Ascending aorta (tissue), 2 donors: ENCODE measurements at regions not wholly inside any gene's neighbourhood (a gene's known extent, or its start where the extent isn't known, plus 50 kb on each side); places are given as distances from the start of the nearest gene placed in this dataset.

Experiments used
- DNase-seq, 2 donors: peaks; one replicate each; pipeline ENCODE4 v3.0.0-alpha.2; 2019; ENCODE audit warnings: low spot score in 2 of 2
- H3K27ac ChIP-seq, 2 donors: fragments of 200-600 bp; sonication (generic); one replicate each; pipeline ENCODE4 v1.5.1; 2016 to 2017; ENCODE audit warnings: mild to moderate bottlenecking in 1 of 2
- H3K27me3 ChIP-seq: fragments of 200-600 bp; sonication (generic); one replicate; pipeline ENCODE4 v1.5.1; 2017
- H3K36me3 ChIP-seq, 2 donors: fragments of 200-600 bp; sonication (generic); one replicate each; pipeline ENCODE4 v1.5.1; 2016
- H3K4me1 ChIP-seq, 2 donors: fragments of 200-600 bp; sonication (generic); one replicate each; pipeline ENCODE4 v1.5.1; 2016 to 2017; ENCODE audit warnings: mild to moderate bottlenecking in 1 of 2
- H3K4me3 ChIP-seq, 2 donors: fragments of 200-600 bp; sonication (generic); one replicate each; pipeline ENCODE4 v1.5.1; 2016 to 2017; ENCODE audit warnings: mild to moderate bottlenecking in 1 of 2
- H3K9me3 ChIP-seq, 2 donors: fragments of 200-600 bp; sonication (generic); one replicate each; pipeline ENCODE4 v1.5.1; 2016
- intact Hi-C: fragments of 100-400 bp; cut with DNase I; formaldehyde crosslinking; loops from one replicate; pipeline ENCODE4 v1.15.1; 2023
- TF ChIP-seq, protein P1 (sequence below), 3 experiments: fragments of 200-600 bp in 2 of 3; fragments of 450-650 bp in 1 of 3; sonication (generic) in 2 of 3; IDR thresholded peaks; one replicate each; pipeline ENCODE4 v1.5.1; 2016 to 2019; ENCODE audit warnings: antibody characterized with exemption in 3 of 3, mild to moderate bottlenecking in 1 of 3, moderate library complexity in 1 of 3

DNA sequence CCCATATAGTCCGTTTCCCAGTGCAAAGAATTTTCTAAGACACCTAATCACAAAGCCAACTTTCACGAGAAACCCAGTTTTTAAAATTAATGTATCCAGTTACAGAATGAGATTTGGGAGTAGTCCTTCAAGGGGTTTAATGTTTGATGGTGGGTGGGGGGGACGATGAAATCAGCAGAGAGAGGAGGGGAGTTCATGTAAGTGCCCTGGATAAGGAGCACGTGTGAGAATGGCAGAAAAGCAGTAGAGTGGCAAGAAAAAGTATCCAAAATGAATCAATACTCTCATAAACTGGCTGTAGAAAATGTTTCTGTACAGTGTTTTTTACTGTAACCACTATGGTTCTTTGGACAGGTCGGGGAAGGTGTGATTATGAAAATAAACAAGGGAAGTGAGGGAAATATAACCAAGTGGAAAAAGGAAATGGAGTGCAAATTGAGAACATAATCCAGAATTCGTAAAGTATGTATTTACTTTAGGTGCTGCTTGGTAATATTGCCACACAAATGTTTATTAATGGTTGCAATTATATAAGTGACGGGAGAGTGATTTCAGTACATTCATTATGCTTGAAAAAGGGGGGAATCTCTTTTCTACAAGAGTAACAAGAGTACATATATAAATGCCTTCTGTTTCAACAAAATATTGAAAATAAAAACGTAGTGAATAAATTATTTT lies 118.7 kb upstream of the RRP15 start:
- intact Hi-C loops: no loop called here
- H3K27me3 ChIP-seq: peaks cover 14% of the 10 kb centered on the region
- no peaks in the 10 kb centered on the region for H3K36me3 ChIP-seq

GRCh38 chr1:218171302-218171893 lies 113.7 kb upstream of the RRP15 start:
- TF ChIP-seq, protein P1, sequence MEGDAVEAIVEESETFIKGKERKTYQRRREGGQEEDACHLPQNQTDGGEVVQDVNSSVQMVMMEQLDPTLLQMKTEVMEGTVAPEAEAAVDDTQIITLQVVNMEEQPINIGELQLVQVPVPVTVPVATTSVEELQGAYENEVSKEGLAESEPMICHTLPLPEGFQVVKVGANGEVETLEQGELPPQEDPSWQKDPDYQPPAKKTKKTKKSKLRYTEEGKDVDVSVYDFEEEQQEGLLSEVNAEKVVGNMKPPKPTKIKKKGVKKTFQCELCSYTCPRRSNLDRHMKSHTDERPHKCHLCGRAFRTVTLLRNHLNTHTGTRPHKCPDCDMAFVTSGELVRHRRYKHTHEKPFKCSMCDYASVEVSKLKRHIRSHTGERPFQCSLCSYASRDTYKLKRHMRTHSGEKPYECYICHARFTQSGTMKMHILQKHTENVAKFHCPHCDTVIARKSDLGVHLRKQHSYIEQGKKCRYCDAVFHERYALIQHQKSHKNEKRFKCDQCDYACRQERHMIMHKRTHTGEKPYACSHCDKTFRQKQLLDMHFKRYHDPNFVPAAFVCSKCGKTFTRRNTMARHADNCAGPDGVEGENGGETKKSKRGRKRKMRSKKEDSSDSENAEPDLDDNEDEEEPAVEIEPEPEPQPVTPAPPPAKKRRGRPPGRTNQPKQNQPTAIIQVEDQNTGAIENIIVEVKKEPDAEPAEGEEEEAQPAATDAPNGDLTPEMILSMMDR (IDR thresholded peaks at IDR 0.05): peak; percentile 4 to 69 (median 52)
- no peaks in the 10 kb centered on the region for H3K36me3 ChIP-seq
- intact Hi-C loops: no loop called here
- no peak for DNase-seq
- no peak overlapping the region for H3K4me3 ChIP-seq
- no peak overlapping the region for H3K27ac ChIP-seq
- H3K27me3 ChIP-seq: peaks cover 5% of the 10 kb centered on the region
- no peaks in the 10 kb centered on the region for H3K4me1 ChIP-seq
- no peaks in the 10 kb centered on the region for H3K9me3 ChIP-seq

More for the DNA sequence above, 118.7 kb upstream of the RRP15 start:
- H3K4me3 ChIP-seq: no peak overlapping the region
- no peaks in the 10 kb centered on the region for H3K9me3 ChIP-seq
- H3K4me1 ChIP-seq: peaks cover 8 to 12% of the 10 kb centered on the region in 2 donors
- no peak overlapping the region for H3K27ac ChIP-seq
- TF ChIP-seq, protein P1 (IDR thresholded peaks at IDR 0.05): no peak
- no peak for DNase-seq

DNA sequence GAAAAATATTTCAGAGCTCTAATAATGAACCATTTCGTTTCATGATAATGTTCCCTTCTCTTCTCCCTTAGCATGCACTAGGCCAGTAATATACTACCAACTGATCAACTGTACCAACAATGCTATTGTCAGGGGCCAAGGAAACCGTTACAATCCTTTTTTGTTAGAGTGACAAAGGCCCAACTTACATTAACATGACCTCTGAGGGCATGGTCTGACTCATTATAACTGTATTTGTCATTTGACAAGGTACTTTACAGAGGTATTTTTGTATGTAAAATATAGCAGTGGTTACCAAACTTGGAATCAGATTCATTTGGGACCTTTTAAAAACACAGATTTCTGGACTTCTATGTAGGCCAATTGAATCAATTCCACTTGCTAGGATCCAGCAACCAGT lies 102.6 kb upstream of the RRP15 start:
- TF ChIP-seq, protein P1 (IDR thresholded peaks at IDR 0.05): no peak
- no peak for DNase-seq
- Histone ChIP-seq H3K36me3 (no peaks in the 10 kb centered on the region), H3K27me3 (no peaks in the 10 kb centered on the region), H3K27ac (no peak overlapping the region), H3K4me1 (no peaks in the 10 kb centered on the region), H3K9me3 (no peaks in the 10 kb centered on the region), H3K4me3 (no peak overlapping the region)
- intact Hi-C loops: no loop called here

- H3K4me3 ChIP-seq: no peak overlapping the region
- no peaks in the 10 kb centered on the region for H3K9me3 ChIP-seq
- intact Hi-C loops: no loop called here
- no peak for DNase-seq
- TF ChIP-seq, protein P1 (IDR thresholded peaks at IDR 0.05): no peak
- no peaks in the 10 kb centered on the region for H3K4me1 ChIP-seq
- no peaks in the 10 kb centered on the region for H3K36me3 ChIP-seq
- H3K27ac ChIP-seq: no peak overlapping the region
- H3K27me3 ChIP-seq: no peaks in the 10 kb centered on the region
Observed at GRCh38 chr1:218200979-218201378, 84.1 kb upstream of the RRP15 start.

DNA sequence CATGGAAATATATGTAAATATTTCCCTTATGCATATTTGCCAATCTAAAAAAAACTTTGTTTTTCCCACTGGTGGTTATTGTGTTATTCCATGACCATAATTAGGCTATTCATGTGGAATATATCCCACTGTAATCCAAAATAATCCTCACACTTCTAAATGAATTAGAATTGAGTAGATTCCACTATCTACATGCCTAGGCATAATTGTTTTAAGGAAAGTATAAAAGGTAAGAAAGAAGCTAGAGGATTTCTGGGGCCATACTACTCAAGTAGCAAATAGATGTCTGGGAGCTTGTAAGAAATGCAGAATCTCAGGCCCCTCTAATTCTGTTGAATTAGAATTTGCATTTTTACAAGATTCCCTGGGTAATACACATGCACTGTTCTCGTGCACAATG lies 83.5 kb upstream of the RRP15 start:
- no peaks in the 10 kb centered on the region for H3K36me3 ChIP-seq
- DNase-seq: no peak
- no peaks in the 10 kb centered on the region for H3K4me1 ChIP-seq
- H3K9me3 ChIP-seq: no peaks in the 10 kb centered on the region
- H3K27me3 ChIP-seq: no peaks in the 10 kb centered on the region
- no peak overlapping the region for H3K27ac ChIP-seq
- intact Hi-C loops: no loop called here
- H3K4me3 ChIP-seq: no peak overlapping the region
- TF ChIP-seq, protein P1 (IDR thresholded peaks at IDR 0.05): no peak
